ENCODE measurements at regions not wholly inside any gene's neighbourhood (a gene's known extent, or its start where the extent isn't known, plus 50 kb on each side); places are given as distances from the start of the nearest gene placed in this dataset.

DNA sequence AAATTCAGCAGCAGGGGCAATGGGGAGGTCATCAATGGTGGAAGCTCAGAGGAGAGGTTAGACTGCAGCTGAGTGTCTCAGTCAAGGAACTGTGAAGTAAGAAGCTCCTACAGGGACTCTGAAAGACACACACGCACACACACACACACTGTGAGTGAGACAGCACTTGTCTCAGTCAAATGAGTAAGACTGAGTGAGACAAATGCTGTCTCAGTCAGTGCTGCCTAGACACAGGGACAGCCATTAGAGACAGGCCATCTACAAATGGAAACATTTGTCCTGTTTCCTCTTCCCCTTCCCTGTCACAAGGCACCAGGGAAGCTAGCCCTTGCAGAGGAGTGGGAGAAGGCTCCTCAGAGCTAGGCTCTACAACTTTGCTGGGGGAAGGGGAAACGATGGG is 577.4 kb upstream of the GCFC2 start:
- H3K4me1 Mint-ChIP-seq = no peaks in the 10 kb centered on the region
- Histone ChIP-seq H3K27ac (ENCODE audit: low read depth in 1 of 2, low read length in 2 of 2) (no peak overlapping the region), H3K36me3 (replicated peaks in 1 of 2; ENCODE audit: control insufficient read depth in 1 of 2, insufficient read depth in 2 of 2, low read length in 2 of 2) (no peaks in the 10 kb centered on the region), H2AFZ (ENCODE audit: insufficient read depth, low read depth, low read length, poor library complexity, severe bottlenecking) (no peak overlapping the region), H4K20me1 (ENCODE audit: insufficient read depth, low read length) (no peaks in the 10 kb centered on the region), H3K27me3 (ENCODE audit: control insufficient read depth in 2 of 2, insufficient read depth in 2 of 2, low read length in 2 of 2) (no peaks in the 10 kb centered on the region), H3K79me2 (ENCODE audit: insufficient read depth, low read length) (no peaks in the 10 kb centered on the region), H3K4me2 (replicated peaks; ENCODE audit: extremely low read depth, low read length, poor library complexity, severe bottlenecking) (no peak overlapping the region), H3K4me1 (ENCODE audit: control insufficient read depth in 1 of 2, insufficient read depth in 2 of 2, low read length in 2 of 2) (no peaks in the 10 kb centered on the region), H3K9me3 (replicated peaks in 1 of 2; ENCODE audit: control insufficient read depth in 1 of 2, insufficient read depth in 1 of 2, low read length in 2 of 2) (no peaks in the 10 kb centered on the region), H3K9ac (ENCODE audit: insufficient read depth, low read length, poor library complexity, severe bottlenecking) (no peak overlapping the region), H3K4me3 (replicated peaks in 1 of 3; ENCODE audit: low read depth in 2 of 3, low read length in 3 of 3) (no peak overlapping the region)
- no peak overlapping the region for H3K4me3 Mint-ChIP-seq
- no peak for DNase-seq
- no peaks in the 10 kb centered on the region for H3K27me3 Mint-ChIP-seq (ENCODE audit: low read depth in 3 of 3)
- no CpG with 5 or more reads among the region's 2 CpGs for WGBS (ENCODE audit: insufficient coverage)
- TF ChIP-seq, protein P1, sequence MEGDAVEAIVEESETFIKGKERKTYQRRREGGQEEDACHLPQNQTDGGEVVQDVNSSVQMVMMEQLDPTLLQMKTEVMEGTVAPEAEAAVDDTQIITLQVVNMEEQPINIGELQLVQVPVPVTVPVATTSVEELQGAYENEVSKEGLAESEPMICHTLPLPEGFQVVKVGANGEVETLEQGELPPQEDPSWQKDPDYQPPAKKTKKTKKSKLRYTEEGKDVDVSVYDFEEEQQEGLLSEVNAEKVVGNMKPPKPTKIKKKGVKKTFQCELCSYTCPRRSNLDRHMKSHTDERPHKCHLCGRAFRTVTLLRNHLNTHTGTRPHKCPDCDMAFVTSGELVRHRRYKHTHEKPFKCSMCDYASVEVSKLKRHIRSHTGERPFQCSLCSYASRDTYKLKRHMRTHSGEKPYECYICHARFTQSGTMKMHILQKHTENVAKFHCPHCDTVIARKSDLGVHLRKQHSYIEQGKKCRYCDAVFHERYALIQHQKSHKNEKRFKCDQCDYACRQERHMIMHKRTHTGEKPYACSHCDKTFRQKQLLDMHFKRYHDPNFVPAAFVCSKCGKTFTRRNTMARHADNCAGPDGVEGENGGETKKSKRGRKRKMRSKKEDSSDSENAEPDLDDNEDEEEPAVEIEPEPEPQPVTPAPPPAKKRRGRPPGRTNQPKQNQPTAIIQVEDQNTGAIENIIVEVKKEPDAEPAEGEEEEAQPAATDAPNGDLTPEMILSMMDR (IDR thresholded peaks at IDR 0.05) = no peak
- intact Hi-C loops (cut with micrococcal nuclease) = no loop called here
- H3K27ac Mint-ChIP-seq = no peak overlapping the region
- peaks cover 0 to 3% (median 0%) of the 10 kb centered on the region in 7 donors for H3K9me3 Mint-ChIP-seq
- H3K36me3 Mint-ChIP-seq = no peaks in the 10 kb centered on the region

DNA sequence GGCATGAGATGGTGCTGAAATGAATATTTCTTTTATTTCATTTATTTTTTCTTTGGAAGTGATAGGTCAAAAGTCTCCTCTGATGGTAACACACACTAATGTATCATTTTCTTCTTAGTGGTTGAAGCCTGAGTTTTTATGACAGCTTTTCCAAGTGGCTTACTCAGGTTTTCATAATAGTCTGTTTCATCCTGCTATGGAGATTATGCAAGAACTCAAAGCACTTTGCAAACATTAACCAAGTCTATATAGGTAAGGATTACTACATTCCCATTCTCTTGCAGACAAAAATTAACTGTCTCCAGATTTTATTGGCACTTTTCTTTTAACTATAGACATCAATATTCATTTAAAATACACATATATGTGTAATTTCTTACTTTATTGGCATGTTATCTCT is 572.6 kb upstream of the GCFC2 start:
- no peak for DNase-seq
- no peaks in the 10 kb centered on the region for H3K9me3 Mint-ChIP-seq
- Histone ChIP-seq H3K27me3 (ENCODE audit: control insufficient read depth in 2 of 2, insufficient read depth in 2 of 2, low read length in 2 of 2) (no peaks in the 10 kb centered on the region), H3K4me2 (replicated peaks; ENCODE audit: extremely low read depth, low read length, poor library complexity, severe bottlenecking) (no peak overlapping the region), H3K27ac (ENCODE audit: low read depth in 1 of 2, low read length in 2 of 2) (no peak overlapping the region), H3K4me3 (replicated peaks in 1 of 3; ENCODE audit: low read depth in 2 of 3, low read length in 3 of 3) (no peak overlapping the region), H2AFZ (ENCODE audit: insufficient read depth, low read depth, low read length, poor library complexity, severe bottlenecking) (no peak overlapping the region), H3K9ac (ENCODE audit: insufficient read depth, low read length, poor library complexity, severe bottlenecking) (no peak overlapping the region), H3K9me3 (replicated peaks in 1 of 2; ENCODE audit: control insufficient read depth in 1 of 2, insufficient read depth in 1 of 2, low read length in 2 of 2) (no peaks in the 10 kb centered on the region), H3K36me3 (replicated peaks in 1 of 2; ENCODE audit: control insufficient read depth in 1 of 2, insufficient read depth in 2 of 2, low read length in 2 of 2) (no peaks in the 10 kb centered on the region), H3K4me1 (ENCODE audit: control insufficient read depth in 1 of 2, insufficient read depth in 2 of 2, low read length in 2 of 2) (no peaks in the 10 kb centered on the region), H4K20me1 (ENCODE audit: insufficient read depth, low read length) (no peaks in the 10 kb centered on the region), H3K79me2 (ENCODE audit: insufficient read depth, low read length) (no peaks in the 10 kb centered on the region)
- H3K27ac Mint-ChIP-seq = no peak overlapping the region
- H3K4me3 Mint-ChIP-seq = no peak overlapping the region
- H3K36me3 Mint-ChIP-seq = no peaks in the 10 kb centered on the region
- no peaks in the 10 kb centered on the region for H3K27me3 Mint-ChIP-seq (ENCODE audit: low read depth in 3 of 3)
- intact Hi-C loops (cut with micrococcal nuclease) = no loop called here
- no peaks in the 10 kb centered on the region for H3K4me1 Mint-ChIP-seq
- TF ChIP-seq, protein P1 (IDR thresholded peaks at IDR 0.05) = no peak
